Fibroblast of mammary gland (primary cell): ENCODE measurements at regions not wholly inside any gene's neighbourhood (a gene's known extent, or its start where the extent isn't known, plus 50 kb on each side); places are given as distances from the start of the nearest gene placed in this dataset.

ENCODE experiments used
- DNase-seq: peaks from one replicate; pipeline ENCODE4 v3.0.0-alpha.2; 2010; ENCODE audit warnings: low read depth
- H3K4me3 ChIP-seq: 2 replicates; pipeline ENCODE4 v1.5.1; 2011; ENCODE audit warnings: low read depth, mild to moderate bottlenecking, low read length, moderate library complexity; ENCODE audit not compliant: control insufficient read depth
- CTCF ChIP-seq: conservative IDR thresholded peaks from 2 replicates; pipeline ENCODE4 v1.5.1; 2011; ENCODE audit warnings: low read depth, low read length, inconsistent platforms; ENCODE audit not compliant: control insufficient read depth, insufficient read depth

- no peak overlapping the region for H3K4me3 ChIP-seq
- no peak for DNase-seq
- TF ChIP-seq CTCF: no peak
Measured at GRCh38 chr10:126722726-126723125, 52.2 kb upstream of the C10orf90 start.

DNA sequence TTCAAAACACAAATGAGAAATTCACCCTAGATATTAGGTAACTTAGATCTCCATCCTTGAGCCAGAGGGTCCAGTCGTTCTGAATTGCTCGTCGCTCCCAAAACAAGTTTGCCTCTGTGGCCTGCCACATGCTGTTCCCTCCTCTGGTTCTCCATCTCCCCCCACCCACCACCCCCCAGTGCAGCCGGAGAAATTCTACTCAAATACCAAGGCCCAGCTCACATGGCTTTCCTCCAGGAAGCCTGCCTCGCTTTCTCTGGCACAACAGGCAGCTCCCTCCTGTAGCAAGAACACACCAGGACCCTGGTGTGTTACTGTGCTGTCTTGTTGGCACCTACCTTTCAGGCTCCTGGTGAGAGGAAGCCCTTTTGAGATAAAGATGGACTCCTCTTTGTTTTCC lies 52.7 kb upstream of the C10orf90 start:
- no peak for TF ChIP-seq CTCF
- no peak for DNase-seq
- no peak overlapping the region for H3K4me3 ChIP-seq

DNA sequence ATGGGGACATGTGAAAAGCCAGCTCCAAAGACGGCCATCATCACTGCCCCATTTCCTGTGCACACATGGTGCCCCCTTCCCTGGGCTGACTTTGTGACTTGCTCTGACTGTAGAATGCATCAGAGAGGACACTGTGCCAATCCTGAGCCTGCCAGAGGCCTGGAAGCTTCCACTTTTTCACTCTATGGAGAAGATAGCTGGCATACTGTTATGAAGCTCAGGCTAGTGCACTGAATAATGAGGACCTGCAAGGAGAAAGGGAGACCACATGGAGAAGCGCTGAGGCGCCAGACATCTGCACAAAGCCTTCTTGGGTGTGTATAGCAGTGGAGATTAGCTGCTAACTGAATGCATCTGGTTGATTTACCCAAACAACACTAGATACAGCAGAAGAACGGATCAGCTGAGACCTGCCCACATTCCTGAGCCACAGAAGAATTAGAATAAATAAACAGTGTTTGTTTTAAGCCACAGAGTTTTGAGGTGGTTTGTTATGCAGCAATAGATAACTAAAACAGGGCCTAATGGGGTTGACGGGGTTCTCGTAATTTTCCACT lies 58.9 kb upstream of the C10orf90 start:
- no peak for TF ChIP-seq CTCF
- no peak for DNase-seq

DNA sequence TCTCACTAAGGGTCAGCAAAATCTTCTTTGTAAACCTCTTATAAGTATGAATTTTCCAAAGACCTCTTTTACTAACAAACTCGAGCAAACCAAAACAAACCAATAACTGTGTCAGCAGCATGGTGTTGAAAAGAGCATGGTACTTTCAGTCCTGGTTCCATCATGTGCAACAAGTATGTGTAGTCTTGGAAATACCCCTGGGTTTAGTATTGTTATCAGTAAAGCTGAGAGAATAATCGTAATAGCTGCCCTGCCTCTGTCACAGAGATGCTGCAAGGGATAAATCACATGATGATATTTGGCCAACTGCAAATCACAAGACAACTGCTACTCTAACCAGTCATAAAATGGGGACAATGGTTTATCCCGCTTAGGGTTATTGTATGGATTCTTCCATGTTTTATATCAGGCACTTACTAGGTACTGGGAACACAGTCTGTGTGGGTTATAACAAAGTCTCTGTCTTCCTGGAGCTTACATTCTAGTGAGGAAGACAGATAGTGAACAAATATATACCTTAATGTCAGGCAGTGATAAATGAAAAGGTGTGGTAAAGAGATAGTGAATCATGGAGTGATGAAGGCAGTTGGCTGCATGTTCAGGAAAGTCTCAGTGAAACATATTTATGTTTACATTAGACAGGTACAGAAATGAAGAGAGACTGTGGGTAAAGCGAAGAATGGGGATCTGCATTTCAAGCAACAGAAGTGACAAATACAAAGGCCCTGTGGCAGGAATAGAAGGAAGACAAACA lies 60.5 kb upstream of the C10orf90 start:
- no peak overlapping the region for H3K4me3 ChIP-seq
- DNase-seq: no peak
- TF ChIP-seq CTCF: no peak

More for the DNA sequence above, 58.9 kb upstream of the C10orf90 start:
- H3K4me3 ChIP-seq: no peak overlapping the region

DNA sequence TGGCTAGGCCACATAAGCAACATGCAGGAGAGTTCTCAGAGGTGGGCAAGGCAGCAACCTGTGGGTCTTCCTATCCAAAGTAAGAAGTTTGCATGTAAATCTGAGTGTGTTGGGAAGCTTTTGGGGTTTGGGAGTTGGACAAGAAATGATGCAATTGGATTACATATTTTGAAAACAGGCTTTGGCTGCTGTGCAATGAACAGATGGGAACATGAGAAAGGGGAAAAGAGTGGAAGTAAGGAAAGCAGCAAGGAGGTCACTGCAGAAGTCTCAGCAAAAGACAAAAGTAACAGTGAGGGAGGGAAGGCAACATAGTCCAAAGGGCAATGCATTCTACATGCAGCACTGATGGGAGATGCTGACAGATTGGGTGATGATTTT lies 61.1 kb upstream of the C10orf90 start:
- no peak overlapping the region for H3K4me3 ChIP-seq
- peak; percentile 55 for DNase-seq
- no peak for TF ChIP-seq CTCF

DNA sequence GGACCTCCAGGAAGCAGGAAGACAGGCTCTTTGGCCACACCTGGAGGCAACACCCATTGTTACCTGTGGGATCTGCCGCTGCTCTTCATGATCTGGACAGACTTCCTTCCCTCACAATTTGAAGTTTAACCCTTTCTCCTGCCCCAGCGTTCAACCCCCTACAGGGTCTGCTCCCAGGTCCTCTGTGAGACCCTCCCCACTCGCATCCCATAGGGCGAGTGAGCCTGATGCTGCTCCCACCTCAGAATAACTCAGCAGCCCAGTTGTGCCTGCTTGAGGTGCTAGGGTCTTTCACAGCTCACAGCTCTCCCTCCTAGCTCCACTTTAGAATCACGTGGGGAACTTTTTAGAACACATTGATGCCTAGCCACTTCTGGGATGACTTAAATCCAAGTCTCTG lies 61.8 kb upstream of the C10orf90 start:
- TF ChIP-seq CTCF: no peak
- no peak overlapping the region for H3K4me3 ChIP-seq
- no peak for DNase-seq
